ENCODE measurements at regions not wholly inside any gene's neighbourhood (a gene's known extent, or its start where the extent isn't known, plus 50 kb on each side); places are given as distances from the start of the nearest gene placed in this dataset.

GRCh38 chr7:145986248-145986874 is 130.2 kb upstream of the CNTNAP2 start:
- DNase-seq (ENCODE audit: extremely low read depth, low read depth), result no peak
- no peak for TF ChIP-seq CTCF (IDR thresholded peaks at IDR 0.05; ENCODE audit: low read depth, low read length, missing control alignments)
- H3K4me3 ChIP-seq (replicated peaks; ENCODE audit: low read depth, low read length), result no peak overlapping the region

- no peak for TF ChIP-seq CTCF (IDR thresholded peaks at IDR 0.05; ENCODE audit: low read depth, low read length, missing control alignments)
- H3K4me3 ChIP-seq (replicated peaks; ENCODE audit: low read depth, low read length), result no peak overlapping the region
- no peak for DNase-seq (ENCODE audit: extremely low read depth, low read depth)
Observed at GRCh38 chr7:145978769-145979168, 137.8 kb upstream of the CNTNAP2 start.

- H3K4me3 ChIP-seq (replicated peaks; ENCODE audit: low read depth, low read length), result no peak overlapping the region
- no peak for DNase-seq (ENCODE audit: extremely low read depth, low read depth)
- no peak for TF ChIP-seq CTCF (IDR thresholded peaks at IDR 0.05; ENCODE audit: low read depth, low read length, missing control alignments)
Observed at GRCh38 chr7:145959981-145960380, 156.6 kb upstream of the CNTNAP2 start.

- DNase-seq (ENCODE audit: extremely low read depth, low read depth), result no peak
- TF ChIP-seq CTCF (IDR thresholded peaks at IDR 0.05; ENCODE audit: low read depth, low read length, missing control alignments), result no peak
- H3K4me3 ChIP-seq (replicated peaks; ENCODE audit: low read depth, low read length), result no peak overlapping the region
Observed at GRCh38 chr7:145957160-145957890, 159.3 kb upstream of the CNTNAP2 start.

GRCh38 chr7:145951566-145951965 is 165.0 kb upstream of the CNTNAP2 start:
- TF ChIP-seq CTCF (IDR thresholded peaks at IDR 0.05; ENCODE audit: low read depth, low read length, missing control alignments), result no peak
- DNase-seq (ENCODE audit: extremely low read depth, low read depth), result no peak
- no peak overlapping the region for H3K4me3 ChIP-seq (replicated peaks; ENCODE audit: low read depth, low read length)

GRCh38 chr7:145928937-145929336 is 187.7 kb upstream of the CNTNAP2 start:
- no peak overlapping the region for H3K4me3 ChIP-seq (replicated peaks; ENCODE audit: low read depth, low read length)
- no peak for TF ChIP-seq CTCF (IDR thresholded peaks at IDR 0.05; ENCODE audit: low read depth, low read length, missing control alignments)
- no peak for DNase-seq (ENCODE audit: extremely low read depth, low read depth)

Measured in HFF-Myc (cell line).